EH (cell line): ENCODE measurements at regions not wholly inside any gene's neighbourhood (a gene's known extent, or its start where the extent isn't known, plus 50 kb on each side); places are given as distances from the start of the nearest gene placed in this dataset.

ENCODE experiments used
- DNase-seq: peaks from one replicate; pipeline ENCODE4 v3.0.0-alpha.2; 2015; ENCODE audit warnings: low read depth

DNA sequence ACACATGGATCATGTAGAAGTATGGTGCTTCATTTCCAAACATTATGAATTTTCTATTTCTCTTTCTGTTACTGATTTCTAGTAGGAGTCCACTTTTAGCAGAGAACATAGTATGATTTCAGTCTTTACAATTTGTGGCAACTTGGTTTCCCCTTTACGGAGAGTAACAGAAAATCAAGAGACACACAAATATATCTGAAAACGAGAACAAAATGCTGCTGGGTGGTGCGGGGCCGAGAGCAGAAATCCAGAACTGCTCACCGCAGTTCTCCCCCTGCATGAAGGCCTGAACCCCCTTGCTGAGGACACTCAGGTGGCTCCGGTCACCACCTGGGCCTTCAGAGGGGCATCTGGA, 94.5 kb upstream of the FMN2 start:
- no peak for DNase-seq

DNA sequence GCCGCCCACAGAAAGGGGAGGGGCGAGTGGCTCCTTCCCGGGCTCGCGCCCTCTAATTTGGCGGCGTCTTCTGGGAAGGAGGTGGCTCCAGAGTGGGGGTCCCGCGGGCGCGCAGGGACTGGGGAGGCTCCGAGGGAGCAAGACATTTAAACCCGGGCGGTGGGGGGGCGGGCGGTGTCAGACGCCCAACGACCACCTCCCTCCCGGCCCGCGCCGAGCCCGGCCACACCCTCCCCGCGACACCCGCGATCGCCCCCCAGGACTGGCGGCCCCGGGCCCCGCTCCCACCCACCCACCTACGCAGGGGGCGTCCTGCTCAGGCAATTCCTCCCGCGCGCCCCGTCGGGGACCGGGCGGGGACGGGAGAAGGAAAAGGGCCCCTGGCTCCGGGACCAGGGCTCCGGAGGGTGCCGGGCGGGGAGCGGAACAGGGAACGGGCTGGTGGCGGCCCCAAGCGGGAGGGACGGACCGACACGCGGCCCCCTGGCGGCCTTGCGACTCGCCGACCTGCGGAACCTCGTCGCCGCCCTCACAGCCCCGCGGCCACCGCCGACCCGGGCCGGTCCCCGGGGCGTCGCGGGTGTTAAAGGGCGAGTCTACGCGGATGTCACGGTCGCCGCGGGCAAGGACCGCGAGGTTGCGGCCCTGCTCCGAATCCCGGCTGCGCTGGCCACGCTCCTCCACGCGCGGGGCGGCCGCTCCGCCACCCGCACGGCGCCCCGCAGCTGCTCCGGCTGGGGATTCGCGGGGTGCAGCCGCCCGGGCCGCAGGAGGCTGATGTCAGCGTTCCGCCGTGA, 94.0 kb upstream of the FMN2 start:
- peak; percentile 11 for DNase-seq

DNA sequence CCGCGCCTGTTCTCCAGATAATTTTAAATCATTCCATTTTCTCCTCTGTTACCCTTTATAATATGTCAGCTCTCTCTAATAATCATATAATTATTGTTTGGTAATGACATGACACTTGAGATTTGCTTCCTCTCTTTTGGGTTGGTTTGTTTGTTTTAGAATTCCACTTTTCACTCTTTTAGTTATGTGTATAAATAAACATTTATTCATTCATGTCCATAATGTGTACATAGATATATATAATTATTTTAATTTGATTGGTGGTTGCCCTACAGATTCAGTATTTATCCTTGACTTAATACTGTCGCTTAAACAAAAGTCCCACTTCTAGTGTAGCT, 93.4 kb upstream of the FMN2 start:
- DNase-seq = no peak

DNA sequence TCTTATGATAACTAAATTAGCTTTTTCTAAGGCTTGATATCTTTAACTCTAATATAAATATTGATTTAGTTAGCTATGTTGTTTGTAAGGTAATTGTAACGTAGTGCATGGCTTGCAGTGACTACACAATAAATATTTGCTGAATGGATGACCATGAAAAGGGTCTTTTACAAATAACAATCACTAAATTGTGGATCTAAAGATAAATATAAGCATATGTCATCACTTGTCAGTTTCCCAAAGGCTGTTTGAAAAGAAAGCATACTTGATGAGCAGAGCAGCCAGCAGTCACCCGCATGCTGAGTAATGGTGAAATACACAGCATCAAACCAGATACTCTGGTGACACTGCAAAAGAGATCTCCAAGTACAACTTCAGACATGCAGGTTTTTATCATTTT, 92.5 kb upstream of the FMN2 start:
- DNase-seq = no peak

DNA sequence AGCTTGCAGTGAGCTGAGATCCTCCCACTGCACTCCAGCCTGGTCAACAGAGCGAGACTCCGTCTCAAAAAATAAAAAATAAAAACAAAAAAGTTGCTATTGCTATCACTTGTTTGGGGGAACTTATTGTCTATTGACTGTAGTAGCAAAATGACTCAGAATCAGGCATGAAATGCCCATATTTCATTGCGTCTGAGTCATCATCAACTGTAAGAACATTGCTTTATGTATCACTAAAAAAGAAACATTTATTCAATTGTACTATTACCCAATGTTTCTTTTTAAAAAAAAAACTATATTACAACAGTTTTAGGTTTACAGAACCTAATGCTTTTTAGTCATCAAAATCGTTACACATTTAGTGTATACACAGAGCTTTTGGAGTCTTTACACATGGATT, 91.0 kb upstream of the FMN2 start:
- peak; percentile 68 for DNase-seq

DNA sequence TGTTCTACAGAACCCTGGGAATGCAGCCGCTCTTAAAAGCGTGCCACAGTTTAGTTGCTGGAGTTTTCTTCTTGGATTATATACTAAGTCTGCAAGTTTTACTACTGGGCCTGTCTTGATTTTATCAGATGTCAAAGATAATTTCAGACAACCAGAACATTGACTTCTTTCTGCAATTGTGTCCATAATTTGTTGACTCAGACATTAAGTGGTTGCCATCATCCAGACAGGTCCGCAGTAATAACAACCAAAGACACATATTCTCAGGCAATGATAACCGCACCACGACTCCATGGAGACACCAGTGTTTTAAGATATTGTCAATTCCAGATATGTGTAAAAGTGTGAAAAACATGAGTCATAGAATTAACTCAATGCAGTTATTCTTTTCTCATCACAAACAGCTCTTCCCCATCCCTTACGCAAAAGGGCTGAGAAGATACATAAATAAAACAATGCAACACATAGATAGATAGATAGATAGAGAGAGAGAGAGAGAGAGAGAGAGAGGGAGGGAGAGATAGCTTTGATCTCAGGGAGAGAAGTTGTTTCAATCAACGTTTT, 90.4 kb upstream of the FMN2 start:
- peak; percentile 6 for DNase-seq

DNA sequence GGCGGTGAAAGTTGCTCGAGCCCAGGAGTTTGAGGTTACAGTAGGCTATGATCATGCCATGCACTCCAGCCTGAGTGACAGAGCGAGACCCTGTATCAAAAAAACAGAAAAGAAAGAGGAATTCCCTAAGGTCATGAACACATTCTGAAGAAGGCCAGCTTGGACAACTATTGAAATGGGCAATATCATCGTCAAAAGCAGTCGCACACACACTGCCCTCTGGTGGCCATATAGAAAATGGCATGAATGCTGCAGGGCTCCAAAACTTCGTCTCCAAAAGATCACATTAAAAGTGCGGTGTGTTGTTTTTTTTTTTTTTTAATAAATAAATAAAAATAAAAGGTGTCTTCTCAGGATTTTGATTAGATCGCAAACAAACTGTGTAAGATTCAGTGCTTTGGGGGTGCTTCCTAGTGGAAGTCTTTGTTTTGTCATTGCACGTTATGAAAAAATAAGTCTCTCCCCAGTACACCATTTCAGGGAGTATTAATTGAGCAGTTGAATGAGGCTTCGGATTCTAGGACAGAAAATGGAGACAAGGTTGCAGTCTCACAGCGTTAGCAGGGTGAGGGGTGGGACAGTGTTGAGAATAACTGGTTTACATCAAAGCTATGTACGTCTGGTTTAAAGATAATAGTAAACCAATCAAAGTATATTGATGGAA, 87.5 kb upstream of the FMN2 start:
- peak; percentile 48 for DNase-seq

DNA sequence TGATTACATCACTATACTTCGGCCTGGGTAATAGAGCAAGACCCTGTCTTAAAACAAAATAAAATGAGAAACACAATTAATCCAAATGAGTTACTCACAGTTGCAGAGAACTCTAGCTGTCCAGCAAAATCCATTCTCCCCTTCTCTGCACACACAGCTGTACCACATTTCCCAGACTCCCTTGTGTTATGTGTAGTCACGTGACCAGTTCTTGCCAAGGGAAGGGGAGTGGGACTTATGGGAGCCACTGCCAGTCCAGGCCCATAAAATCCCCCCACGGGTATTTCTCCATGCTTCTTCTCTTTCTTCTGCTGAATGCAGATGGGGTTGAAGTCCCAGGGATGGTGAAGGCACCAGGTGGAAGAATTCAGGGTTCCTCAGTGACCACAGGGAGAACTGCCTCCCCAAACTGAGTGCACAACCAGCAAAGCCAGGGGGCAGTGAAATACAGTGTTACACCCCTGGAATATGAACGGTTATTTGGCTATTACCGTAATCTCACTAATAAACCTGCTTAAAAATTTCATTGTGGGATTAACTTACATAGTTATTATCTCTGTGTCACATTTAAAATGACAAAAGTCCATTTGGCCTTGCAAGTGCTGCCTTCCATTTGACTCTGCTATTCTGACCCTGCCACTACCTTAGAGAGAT, 85.6 kb upstream of the FMN2 start:
- DNase-seq = no peak

DNA sequence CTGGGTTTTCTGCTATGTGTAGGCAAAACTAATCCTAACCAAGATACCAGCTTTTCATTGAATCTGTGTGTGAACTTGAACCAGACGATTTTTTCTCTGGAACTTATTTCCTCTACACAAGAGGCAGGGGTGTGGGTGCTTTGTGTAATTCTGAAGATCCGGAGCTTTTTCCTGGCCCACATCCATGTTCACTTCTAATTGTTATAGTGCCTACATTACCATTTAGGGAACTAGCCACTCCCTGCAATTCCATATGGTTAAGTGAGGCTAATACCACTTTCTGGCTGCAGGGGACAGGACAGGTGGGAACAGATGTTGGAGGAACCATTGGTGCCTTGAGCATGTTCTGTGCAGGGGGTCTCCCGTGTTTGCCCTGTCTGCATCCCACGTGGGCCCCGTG, 83.4 kb upstream of the FMN2 start:
- DNase-seq = no peak

DNA sequence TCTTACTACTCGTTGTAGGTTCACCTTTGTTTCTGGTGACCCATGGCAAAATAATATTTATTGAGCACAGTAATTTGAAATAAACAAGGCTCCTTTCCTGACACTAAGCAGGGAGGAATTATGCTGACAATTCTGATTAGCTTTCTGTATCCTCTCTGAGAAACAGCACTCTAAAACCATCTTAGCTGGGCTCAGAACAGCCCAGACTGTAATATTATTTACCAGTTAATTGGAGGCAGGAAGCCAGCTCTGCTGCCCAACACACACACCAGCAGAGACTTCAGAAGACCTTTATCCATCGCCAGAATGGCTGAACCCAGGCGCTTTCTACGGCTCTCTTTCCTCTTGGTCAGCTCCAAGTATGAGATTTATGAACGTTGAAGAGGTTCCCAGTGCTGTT, 77.6 kb upstream of the FMN2 start:
- DNase-seq = no peak

DNA sequence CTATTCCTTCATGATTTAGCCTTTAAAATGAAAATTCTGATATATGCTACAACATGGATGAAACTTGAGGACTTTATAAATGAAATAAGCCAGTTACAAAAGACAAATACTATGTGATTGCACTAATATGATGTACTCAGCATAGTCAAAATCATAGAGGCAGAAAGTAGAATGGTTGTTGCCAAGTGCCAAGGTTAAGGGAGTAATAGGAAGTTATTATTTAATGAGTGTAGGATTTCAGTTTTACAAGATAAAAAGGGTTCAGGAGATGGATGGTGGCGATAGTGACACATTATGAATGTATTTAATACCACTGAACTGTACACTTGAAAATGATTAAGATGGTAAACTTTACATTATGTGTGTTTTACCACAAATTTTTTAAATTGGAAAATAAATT, 73.1 kb upstream of the FMN2 start:
- no peak for DNase-seq

DNA sequence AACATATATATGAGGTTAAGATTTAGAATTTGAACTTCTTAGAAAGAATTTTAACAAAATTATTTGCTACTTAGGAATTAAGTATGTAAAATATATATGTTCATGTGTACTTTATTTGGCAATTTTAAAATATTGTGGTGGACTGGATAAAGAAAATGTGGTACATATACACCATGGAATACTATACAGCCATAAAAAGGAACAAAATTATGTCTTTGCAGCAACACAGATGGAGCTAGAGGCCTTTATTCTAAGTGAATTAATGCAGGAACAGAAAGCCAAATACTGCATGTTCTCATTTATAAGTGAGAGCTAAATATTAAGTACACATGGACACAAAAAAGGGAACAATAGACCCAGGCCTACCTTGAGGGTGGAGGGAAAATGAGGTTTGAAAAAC, 72.2 kb upstream of the FMN2 start:
- no peak for DNase-seq

DNA sequence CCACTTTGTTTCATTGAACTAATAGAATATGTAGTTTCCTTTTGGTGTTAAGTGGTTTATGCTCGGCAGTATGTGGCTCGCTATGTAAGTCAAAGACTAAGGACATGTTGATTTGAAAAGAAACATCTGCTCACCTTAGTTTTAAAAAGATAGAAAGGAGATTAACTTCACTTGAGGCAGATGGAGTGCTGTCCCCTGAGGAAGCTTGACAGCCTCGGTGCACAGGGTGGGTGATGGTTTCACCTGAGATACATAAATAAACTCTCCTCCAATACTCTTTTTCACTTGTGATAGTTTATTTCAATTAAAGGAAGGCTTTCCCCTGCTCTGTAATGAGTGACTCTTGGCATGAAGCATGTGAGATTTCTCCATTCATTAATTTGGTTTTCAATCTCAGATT, 70.8 kb upstream of the FMN2 start:
- DNase-seq = no peak

DNA sequence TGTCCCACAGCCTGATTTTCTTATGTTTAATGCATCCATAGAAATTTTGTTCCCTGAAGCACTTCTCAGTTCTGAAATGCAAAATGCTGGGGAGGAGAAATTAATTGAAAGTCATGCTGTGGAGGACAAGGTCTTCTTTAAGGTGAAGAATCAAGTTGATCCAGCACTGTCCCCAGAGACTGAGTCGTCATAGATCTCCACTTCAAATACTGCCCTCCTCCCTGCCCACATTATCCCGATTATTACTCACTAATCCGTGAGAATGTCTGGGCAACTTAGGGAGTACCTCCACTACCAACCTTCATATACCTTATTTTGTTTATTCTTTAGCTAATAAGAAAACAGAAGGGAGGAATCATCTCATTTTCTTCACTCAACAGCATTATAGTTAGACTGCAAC, 70.0 kb upstream of the FMN2 start:
- no peak for DNase-seq

DNA sequence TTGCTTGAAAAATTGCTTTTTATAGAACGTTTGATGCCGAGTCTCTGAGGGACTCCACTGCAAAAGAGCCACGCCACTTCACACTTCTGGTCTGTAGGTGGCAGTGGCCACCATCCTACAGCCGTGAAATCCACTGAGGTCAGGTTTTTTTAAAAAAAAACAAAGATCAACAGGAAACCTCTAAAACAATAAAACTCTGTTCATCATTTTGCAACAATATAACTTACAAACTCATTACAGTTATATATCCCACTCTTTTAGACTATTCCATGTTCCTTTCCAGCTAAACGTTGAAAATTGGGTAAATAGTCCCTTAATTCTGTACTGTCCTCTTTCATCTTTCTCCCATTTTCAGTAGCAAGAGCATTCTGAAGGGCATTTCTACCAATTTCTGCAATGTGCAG, 64.6 kb upstream of the FMN2 start:
- peak; percentile 73 for DNase-seq

DNA sequence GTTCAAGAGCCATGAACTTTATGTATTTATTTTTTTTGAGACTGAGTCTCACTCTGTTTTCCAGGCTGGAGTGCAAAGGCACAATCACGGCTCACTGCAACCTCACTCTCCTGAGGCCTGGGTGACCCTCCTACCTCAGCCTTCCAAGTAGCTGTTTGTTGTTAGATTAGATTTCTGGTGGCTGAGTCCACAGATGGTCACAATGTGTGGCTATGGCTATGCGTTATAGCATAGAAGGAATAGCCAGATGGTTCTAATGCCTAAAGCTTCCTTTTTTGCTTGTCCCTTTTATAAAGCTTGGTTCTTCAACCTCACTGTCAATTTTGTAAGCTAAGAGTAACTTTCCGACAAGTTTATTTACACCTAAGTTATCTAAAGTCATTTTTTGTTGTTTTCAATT, 62.3 kb upstream of the FMN2 start:
- peak; percentile 58 for DNase-seq

DNA sequence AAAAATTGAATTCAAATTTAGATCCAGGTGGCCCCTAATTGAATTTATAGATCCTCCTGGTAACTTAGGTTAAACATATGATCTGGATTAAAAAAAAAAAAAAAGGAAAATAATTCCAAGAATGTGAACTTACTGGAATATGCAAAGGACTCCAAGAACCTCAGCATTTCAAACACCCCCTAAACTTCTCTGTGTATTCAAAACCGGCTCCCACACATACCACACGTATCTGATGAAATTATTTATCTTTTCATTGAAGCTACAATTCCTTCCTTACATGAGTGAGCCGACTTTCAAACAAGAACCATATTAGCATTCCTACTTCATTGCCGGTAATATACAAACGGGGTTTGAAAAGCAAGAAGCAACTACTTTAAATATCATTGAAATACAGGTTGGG, 61.4 kb upstream of the FMN2 start:
- peak; percentile 79 for DNase-seq

DNA sequence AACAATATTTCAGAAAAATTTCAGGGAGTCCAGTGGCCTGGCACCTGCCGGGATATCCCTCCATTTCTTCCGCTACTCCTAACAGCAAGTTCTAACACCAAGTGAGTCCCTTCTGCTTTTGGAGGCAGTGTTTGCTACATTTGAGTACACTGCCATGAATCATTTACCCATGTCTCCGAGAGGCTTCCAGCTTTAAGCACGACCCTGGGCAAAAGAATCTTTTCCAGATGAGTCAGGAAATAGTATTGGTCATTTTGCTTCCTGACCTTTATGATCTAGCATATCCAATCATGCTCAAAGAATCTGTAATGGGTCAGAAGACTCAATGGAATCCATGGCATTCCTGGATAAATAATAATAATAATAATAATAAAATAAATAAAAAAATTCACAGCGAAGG, 60.7 kb upstream of the FMN2 start:
- DNase-seq = peak; percentile 99

DNA sequence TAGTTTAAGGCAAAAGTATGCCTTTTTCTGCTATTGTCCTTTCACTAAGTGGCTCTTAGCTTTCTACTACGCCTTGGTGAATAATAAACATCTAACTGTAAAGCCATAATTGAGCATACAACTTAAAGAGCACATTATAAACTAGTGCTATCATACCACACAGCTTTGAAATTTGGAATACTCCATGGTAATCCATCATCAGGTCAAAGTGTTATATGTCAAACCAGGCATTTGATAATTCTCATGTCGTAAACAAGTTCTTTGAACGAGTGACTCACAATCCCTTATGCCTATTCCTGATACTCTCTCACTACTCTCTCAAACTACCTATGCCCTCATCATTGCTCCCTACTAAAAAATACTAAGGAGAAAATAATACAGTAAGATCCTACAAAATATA, 60.3 kb upstream of the FMN2 start:
- peak; percentile 80 for DNase-seq

DNA sequence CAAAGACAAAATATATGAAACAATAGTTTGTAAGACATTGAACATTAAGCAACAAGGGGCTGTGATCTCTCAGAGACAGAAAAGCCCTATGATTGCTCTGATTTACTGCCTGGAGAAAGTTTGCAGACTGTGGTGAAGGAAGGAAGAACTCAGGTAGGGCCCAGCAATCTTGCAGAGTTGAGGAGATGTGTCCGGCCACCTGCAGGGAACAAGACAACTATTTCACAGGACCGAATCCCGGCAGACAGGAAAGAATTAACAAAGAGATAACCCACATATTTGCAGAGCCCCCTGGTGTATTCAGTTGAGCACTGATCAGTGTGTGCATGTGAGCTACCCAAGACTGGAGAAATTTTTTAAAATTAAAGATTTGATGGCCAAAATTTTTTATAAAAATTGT, 58.3 kb upstream of the FMN2 start:
- DNase-seq = no peak

DNA sequence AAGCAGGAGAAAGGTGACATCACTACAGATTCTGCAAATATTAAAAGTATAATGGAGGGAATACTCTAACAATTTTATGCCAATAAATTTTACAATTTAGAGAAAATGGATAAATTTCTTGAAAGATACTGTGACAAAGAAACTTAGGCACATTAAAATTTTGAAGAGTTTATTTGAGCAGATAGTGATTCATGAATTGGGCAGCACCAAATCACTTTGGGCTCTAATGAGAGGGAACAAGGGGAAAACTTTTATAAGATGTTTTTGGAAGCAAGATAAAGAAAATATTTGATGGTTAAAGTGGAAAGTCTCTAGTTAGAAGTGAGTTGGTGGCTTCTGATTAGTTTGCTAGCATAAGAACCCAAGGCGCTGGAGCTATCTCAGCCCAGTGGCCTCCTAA, 55.2 kb upstream of the FMN2 start:
- DNase-seq = no peak
